H7 (cell line): ENCODE measurements at regions not wholly inside any gene's neighbourhood (a gene's known extent, or its start where the extent isn't known, plus 50 kb on each side); places are given as distances from the start of the nearest gene placed in this dataset.

ENCODE experiments used
- DNase-seq: peaks from one replicate; pipeline ENCODE4 v3.0.0; 2012
- H3K27me3 ChIP-seq: 2 replicates; pipeline ENCODE4 v1.6.0; 2011; ENCODE audit warnings: mild to moderate bottlenecking, low read length; ENCODE audit not compliant: control insufficient read depth, insufficient read depth
- H3K36me3 ChIP-seq: replicated peaks from 2 replicates; pipeline ENCODE4 v1.5.1; 2011; ENCODE audit warnings: low read length; ENCODE audit not compliant: control insufficient read depth, insufficient read depth
- H3K4me3 ChIP-seq: 2 replicates; pipeline ENCODE4 v1.5.1; 2011; ENCODE audit warnings: low read depth, mild to moderate bottlenecking, control low read depth, low read length, moderate library complexity; ENCODE audit not compliant: insufficient read depth

GRCh38 chr17:79323566-79323965, 248.9 kb downstream of the ENGASE start:
- no peaks in the 10 kb centered on the region for H3K36me3 ChIP-seq
- no peak for DNase-seq
- no peak overlapping the region for H3K4me3 ChIP-seq
- no peaks in the 10 kb centered on the region; the same call in 1 of the 2 replicates for H3K27me3 ChIP-seq

GRCh38 chr17:79322211-79323123, 247.8 kb downstream of the ENGASE start:
- DNase-seq = no peak
- H3K4me3 ChIP-seq = no peak overlapping the region
- no peaks in the 10 kb centered on the region for H3K36me3 ChIP-seq
- no peaks in the 10 kb centered on the region; the same call in 1 of the 2 replicates for H3K27me3 ChIP-seq

DNA sequence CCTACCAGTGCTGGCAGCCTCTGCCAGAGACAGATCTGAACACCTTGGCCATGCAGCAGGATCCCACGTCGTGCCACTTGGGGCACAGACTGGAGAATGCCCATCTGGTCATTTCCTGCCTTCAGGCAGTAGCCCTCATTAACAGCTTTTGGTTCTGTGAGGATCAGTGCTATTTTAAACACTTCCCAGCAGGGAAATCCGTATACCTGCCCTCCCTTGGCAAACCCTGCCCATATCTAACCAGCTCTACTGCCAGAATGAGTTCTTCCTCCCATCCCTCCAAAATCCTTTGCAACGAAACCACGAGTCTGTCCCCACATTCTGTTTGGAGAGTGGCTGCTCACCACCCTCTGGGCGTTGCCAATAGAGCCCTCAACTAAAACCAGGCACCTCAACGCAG, 245.7 kb downstream of the ENGASE start:
- no peaks in the 10 kb centered on the region; the same call in 1 of the 2 replicates for H3K27me3 ChIP-seq

DNA sequence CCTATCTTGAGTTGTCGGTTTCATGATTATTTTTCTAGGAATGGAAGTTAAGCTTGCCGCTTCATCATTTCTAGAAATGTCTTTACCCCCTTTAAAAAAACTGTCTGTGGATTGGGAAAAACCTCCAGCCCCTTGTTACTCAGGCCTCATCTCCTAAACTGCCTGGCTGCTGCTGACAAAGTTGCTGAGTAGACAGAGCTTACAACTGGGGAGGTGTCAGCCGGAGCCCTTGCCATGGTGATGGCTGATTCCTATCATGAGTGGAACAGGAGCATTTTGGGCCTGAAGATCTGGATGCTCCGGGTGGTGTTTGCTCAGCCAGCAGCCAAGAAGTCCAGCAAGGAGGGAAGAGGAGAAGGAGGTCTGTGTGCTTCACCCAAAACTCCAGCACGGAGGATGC, 243.3 kb downstream of the ENGASE start:
- Histone ChIP-seq H3K4me3 (no peak overlapping the region), H3K36me3 (no peaks in the 10 kb centered on the region), H3K27me3 (no peaks in the 10 kb centered on the region)
- no peak for DNase-seq

More for the DNA sequence above, 245.7 kb downstream of the ENGASE start:
- DNase-seq = no peak
- no peaks in the 10 kb centered on the region for H3K36me3 ChIP-seq
- H3K4me3 ChIP-seq = no peak overlapping the region

DNA sequence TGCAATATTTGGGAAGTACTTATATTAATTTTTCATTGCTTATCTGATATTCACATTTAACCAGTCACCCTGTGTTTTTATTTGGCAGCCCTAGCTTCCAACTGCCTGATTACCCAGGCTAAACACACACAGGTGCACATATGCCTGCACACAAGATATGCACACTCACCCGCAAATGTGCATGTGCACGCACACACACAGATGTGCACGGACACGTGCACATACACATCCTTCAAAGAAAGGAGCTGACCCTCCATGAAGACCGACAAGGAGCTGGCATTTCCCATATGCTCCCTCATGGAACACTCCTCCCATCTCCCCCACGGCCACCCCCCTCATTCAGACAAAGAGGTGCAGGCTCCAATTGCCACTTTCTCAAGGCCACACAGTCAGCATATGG, 242.2 kb downstream of the ENGASE start:
- Histone ChIP-seq H3K4me3 (no peak overlapping the region), H3K27me3 (no peaks in the 10 kb centered on the region), H3K36me3 (no peaks in the 10 kb centered on the region)
- DNase-seq = no peak

GRCh38 chr17:79315358-79316105, 240.9 kb downstream of the ENGASE start:
- Histone ChIP-seq H3K27me3 (no peaks in the 10 kb centered on the region), H3K4me3 (no peak overlapping the region), H3K36me3 (no peaks in the 10 kb centered on the region)
- DNase-seq = peak; percentile 80

GRCh38 chr17:79314617-79315357, 240.2 kb downstream of the ENGASE start:
- Histone ChIP-seq H3K36me3 (no peaks in the 10 kb centered on the region), H3K27me3 (no peaks in the 10 kb centered on the region), H3K4me3 (no peak overlapping the region)
- DNase-seq = no peak

- DNase-seq = no peak
- no peaks in the 10 kb centered on the region for H3K36me3 ChIP-seq
- H3K4me3 ChIP-seq = no peak overlapping the region
- no peaks in the 10 kb centered on the region for H3K27me3 ChIP-seq
These were observed 236.7 kb downstream of the ENGASE start for GRCh38 chr17:79311373-79311772.

DNA sequence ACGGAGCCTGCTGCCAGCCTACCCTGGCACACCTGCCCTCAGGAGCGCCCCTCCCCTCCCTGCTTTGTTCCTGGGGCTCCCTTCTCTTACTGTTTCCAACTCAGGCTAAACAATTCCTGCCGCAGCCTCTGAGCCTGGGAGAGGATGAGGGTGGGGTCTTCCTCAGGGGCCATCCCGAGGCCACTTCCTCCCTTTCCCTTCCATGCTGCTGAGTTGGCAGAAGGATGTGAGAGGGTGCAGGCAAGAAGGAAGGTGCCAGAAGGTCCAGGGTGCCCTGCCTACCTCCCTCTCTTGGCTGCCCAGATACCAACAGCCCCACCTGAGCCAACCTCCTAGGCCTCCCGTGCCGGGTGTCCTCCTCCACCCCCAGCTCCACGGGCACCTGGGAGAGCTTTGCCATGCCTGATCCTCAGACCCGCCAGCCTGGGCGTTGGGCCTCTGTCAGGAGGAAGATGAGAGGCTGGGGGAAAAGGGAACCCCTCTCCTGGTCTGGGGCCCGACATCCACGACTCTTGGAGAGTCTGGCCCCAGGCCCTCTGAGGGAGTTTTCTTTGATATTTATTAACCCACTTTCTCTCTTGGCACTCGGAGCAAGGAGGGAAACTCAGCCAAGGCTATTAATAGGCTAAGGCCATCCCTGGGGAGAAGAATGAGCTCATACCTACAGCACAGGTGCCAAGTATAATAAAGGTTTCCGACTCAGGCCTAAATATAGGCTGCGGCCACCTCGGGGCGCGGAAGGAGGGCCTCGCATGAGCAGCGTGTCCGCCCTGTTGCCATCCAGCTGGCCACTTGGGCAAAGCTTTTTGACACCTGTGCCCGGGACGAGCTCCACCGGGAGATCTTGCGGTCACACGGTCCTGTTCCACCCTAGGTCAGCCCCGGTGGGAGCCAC, 232.0 kb downstream of the ENGASE start:
- H3K4me3 ChIP-seq = no peak overlapping the region
- H3K27me3 ChIP-seq = no peaks in the 10 kb centered on the region
- no peak for DNase-seq
- H3K36me3 ChIP-seq = no peaks in the 10 kb centered on the region

- DNase-seq = no peak
- Histone ChIP-seq H3K27me3 (no peaks in the 10 kb centered on the region), H3K4me3 (no peak overlapping the region), H3K36me3 (no peaks in the 10 kb centered on the region)
These were observed 231.3 kb downstream of the ENGASE start for GRCh38 chr17:79305768-79306423.

- Histone ChIP-seq H3K36me3 (no peaks in the 10 kb centered on the region), H3K4me3 (no peak overlapping the region), H3K27me3 (no peaks in the 10 kb centered on the region)
- peak; percentile 55 for DNase-seq
These were observed 230.7 kb downstream of the ENGASE start for GRCh38 chr17:79305376-79305767.

DNA sequence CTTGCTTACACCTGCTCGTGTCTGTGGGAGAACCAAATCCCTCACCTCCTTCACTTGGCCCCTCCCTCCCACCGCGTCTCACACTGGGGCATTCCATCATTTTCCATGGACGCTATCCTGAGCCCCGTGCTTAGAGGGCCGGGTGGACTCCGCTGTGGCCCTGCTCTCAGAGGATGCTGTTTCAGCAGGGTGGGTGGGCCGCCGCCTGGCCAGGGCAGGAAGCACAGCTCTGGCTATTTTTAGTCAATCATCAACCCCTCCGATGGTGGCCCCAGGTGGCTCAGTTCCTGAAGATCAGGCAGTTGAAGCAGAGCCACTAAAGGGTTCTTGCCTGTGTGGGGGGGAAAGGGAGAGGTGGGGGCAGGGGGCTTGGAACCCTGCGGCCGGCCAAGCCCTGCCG, 230.3 kb downstream of the ENGASE start:
- peak; percentile 90 for DNase-seq
- H3K36me3 ChIP-seq = no peaks in the 10 kb centered on the region
- H3K27me3 ChIP-seq = no peaks in the 10 kb centered on the region
- no peak overlapping the region for H3K4me3 ChIP-seq

DNA sequence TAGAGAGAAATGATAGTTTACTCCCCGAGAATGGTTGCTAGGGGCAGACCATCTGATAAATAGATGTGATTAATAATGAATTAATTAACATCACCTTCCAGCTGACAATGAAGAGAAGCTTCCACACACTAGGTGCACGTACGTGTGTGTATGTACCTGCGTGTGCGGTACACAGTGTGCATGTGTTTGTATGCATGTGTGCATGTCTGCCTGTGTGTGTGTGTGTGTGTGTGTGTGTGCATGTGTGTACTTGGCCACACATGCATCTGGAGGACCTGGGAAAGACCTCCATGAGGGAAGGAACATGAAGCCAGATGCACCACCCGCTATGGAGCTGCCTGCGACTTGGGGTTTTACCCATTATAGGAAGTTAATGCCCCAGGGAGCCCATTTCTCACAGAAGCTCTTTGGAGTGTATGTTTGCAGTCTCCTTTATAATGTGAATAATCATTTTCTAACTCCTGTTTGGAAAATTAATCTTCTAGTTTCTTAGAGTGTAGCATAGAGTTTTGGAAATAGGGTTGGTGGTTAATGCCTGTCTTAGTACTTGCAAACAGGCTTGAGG, 229.1 kb downstream of the ENGASE start:
- H3K4me3 ChIP-seq = no peak overlapping the region

More for the DNA sequence above, 229.1 kb downstream of the ENGASE start:
- H3K27me3 ChIP-seq = no peaks in the 10 kb centered on the region
- no peaks in the 10 kb centered on the region for H3K36me3 ChIP-seq
- no peak for DNase-seq
